ENCODE measurements at regions not wholly inside any gene's neighbourhood (a gene's known extent, or its start where the extent isn't known, plus 50 kb on each side); places are given as distances from the start of the nearest gene placed in this dataset.

DNA sequence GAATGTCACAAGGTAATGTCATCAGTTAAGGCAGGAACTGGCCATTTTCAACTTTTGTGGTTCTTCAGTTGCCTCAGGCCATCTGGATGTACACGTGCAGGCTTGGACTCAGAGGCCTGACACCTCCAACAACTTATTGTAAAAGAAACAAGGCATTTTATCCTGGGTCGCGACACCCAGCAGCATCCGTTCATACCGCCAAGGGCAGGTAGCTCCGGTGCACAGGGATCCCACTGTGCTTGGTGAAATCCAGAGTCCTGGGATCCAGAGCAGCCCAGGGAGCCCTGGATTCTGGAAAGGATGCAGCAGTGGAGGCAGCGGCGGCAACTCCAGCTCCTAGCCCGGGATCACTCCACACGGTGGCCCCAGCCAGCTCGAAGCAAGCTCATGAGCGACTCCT is 380.9 kb upstream of the STXBP6 start:
- TF ChIP-seq RFX5 (IDR thresholded peaks at IDR 0.05) (no peak), KDM5A (IDR thresholded peaks at IDR 0.05) (no peak), POLR2AphosphoS2 (conservative IDR thresholded peaks at IDR 0.05; ENCODE audit: low read length) (no peak)
- TF ChIP-seq, protein P1, sequence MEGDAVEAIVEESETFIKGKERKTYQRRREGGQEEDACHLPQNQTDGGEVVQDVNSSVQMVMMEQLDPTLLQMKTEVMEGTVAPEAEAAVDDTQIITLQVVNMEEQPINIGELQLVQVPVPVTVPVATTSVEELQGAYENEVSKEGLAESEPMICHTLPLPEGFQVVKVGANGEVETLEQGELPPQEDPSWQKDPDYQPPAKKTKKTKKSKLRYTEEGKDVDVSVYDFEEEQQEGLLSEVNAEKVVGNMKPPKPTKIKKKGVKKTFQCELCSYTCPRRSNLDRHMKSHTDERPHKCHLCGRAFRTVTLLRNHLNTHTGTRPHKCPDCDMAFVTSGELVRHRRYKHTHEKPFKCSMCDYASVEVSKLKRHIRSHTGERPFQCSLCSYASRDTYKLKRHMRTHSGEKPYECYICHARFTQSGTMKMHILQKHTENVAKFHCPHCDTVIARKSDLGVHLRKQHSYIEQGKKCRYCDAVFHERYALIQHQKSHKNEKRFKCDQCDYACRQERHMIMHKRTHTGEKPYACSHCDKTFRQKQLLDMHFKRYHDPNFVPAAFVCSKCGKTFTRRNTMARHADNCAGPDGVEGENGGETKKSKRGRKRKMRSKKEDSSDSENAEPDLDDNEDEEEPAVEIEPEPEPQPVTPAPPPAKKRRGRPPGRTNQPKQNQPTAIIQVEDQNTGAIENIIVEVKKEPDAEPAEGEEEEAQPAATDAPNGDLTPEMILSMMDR (IDR thresholded peaks at IDR 0.05) = no peak
